ENCODE measurements at regions not wholly inside any gene's neighbourhood (a gene's known extent, or its start where the extent isn't known, plus 50 kb on each side); places are given as distances from the start of the nearest gene placed in this dataset.
A peak's percentile ranks its signal among the peaks of the same experiment; 100 is the strongest.

- no peak overlapping the region for H3K4me3 ChIP-seq (ENCODE audit: low read depth, low read length)
- H3K36me3 ChIP-seq: no peaks in the 10 kb centered on the region
- no peak overlapping the region for H3K27ac ChIP-seq
- H3K9me3 ChIP-seq (ENCODE audit: severe bottlenecking): no peaks in the 10 kb centered on the region
- no peak for DNase-seq
- H3K27me3 ChIP-seq (ENCODE audit: insufficient read depth, low read depth, severe bottlenecking): no peaks in the 10 kb centered on the region
- TF ChIP-seq CTCF (IDR thresholded peaks at IDR 0.05; ENCODE audit: low read depth, low read length): no peak
Measured at GRCh38 chr7:54687462-54688212, 71.4 kb downstream of the SEC61G start.

GRCh38 chr7:54680377-54681005, 78.5 kb downstream of the SEC61G start:
- TF ChIP-seq CTCF (IDR thresholded peaks at IDR 0.05; ENCODE audit: low read depth, low read length): no peak
- Histone ChIP-seq H3K9me3 (ENCODE audit: severe bottlenecking) (no peaks in the 10 kb centered on the region), H3K36me3 (no peaks in the 10 kb centered on the region), H3K27me3 (ENCODE audit: insufficient read depth, low read depth, severe bottlenecking) (no peaks in the 10 kb centered on the region), H3K4me3 (ENCODE audit: low read depth, low read length) (no peak overlapping the region), H3K27ac (no peak overlapping the region)
- no peak for DNase-seq

DNA sequence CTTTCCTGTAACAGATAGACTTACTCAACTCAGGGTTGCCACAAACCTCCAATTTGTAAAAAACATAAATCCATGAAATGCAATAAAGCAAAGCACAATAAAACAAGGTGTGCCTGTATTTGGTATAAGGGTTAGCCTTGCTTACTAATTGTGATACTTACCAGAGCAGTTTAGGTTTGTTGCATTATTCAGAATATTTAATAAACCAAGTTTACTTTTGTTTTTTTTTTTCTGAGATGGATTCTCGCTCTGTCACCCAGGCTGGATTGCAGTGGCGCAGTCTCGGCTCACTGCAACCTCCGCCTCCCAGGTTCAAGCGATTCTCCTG, 79.6 kb downstream of the SEC61G start:
- no peak for DNase-seq
- TF ChIP-seq CTCF (IDR thresholded peaks at IDR 0.05; ENCODE audit: low read depth, low read length): no peak
- no peaks in the 10 kb centered on the region for H3K27me3 ChIP-seq (ENCODE audit: insufficient read depth, low read depth, severe bottlenecking)
- no peaks in the 10 kb centered on the region for H3K9me3 ChIP-seq (ENCODE audit: severe bottlenecking)
- H3K4me3 ChIP-seq (ENCODE audit: low read depth, low read length): no peak overlapping the region
- no peaks in the 10 kb centered on the region for H3K36me3 ChIP-seq
- H3K27ac ChIP-seq: no peak overlapping the region

- no peak for DNase-seq
- H3K4me3 ChIP-seq (ENCODE audit: low read depth, low read length): no peak overlapping the region
- H3K36me3 ChIP-seq: no peaks in the 10 kb centered on the region
- no peaks in the 10 kb centered on the region for H3K9me3 ChIP-seq (ENCODE audit: severe bottlenecking)
- no peak overlapping the region for H3K27ac ChIP-seq
- H3K27me3 ChIP-seq (ENCODE audit: insufficient read depth, low read depth, severe bottlenecking): no peaks in the 10 kb centered on the region
- no peak for TF ChIP-seq CTCF (IDR thresholded peaks at IDR 0.05; ENCODE audit: low read depth, low read length)
Measured at GRCh38 chr7:54678763-54679489, 80.1 kb downstream of the SEC61G start.

GRCh38 chr7:54674891-54675290, 84.1 kb downstream of the SEC61G start:
- no peak for DNase-seq
- H3K9me3 ChIP-seq (ENCODE audit: severe bottlenecking): no peaks in the 10 kb centered on the region
- no peak overlapping the region for H3K4me3 ChIP-seq (ENCODE audit: low read depth, low read length)
- no peak for TF ChIP-seq CTCF (IDR thresholded peaks at IDR 0.05; ENCODE audit: low read depth, low read length)
- H3K36me3 ChIP-seq: no peaks in the 10 kb centered on the region
- H3K27ac ChIP-seq: peak overlapping the region; percentile 58
- no peaks in the 10 kb centered on the region for H3K27me3 ChIP-seq (ENCODE audit: insufficient read depth, low read depth, severe bottlenecking)

All from WERI-Rb-1 (cell line).